NCI-H2081 treated with DMSO at 0.1 percent for 48 hours (cell line): ENCODE measurements at regions not wholly inside any gene's neighbourhood (a gene's known extent, or its start where the extent isn't known, plus 50 kb on each side); places are given as distances from the start of the nearest gene placed in this dataset.
"Not testable (repeated sequence)": the region's sequence is repeated elsewhere in the genome, so short reads cannot be mapped to it uniquely, and the experiment has no call there.

Experiments used
- DNase-seq: peaks from one replicate; lab custom pipeline; 2025; lab: John Stamatoyannopoulos, UW

GRCh38 chr6:4503700-4504099 is 272.5 kb upstream of the CDYL start:
- DNase-seq, result no peak

DNA sequence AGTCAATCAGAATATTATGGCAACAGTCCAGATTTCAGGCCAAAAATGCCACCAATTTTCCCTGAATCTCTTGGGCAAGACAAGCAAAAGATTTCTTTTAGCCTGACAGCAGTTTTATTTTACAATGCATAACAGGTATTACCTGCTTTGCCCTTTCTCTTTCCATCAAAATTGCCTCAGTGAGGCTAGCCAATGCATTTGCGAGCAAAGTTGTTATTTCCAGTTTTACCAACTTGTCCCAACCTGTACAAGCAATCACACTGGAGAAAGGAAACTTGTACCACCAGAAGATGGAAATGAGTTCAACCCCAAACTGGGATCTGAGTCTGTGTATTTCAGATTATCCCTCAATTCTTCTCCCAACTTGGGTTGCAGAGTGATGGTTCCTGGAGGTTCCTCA is 279.9 kb upstream of the CDYL start:
- DNase-seq, result no peak

GRCh38 chr6:4491501-4492260 is 284.5 kb upstream of the CDYL start:
- DNase-seq, result no peak

DNA sequence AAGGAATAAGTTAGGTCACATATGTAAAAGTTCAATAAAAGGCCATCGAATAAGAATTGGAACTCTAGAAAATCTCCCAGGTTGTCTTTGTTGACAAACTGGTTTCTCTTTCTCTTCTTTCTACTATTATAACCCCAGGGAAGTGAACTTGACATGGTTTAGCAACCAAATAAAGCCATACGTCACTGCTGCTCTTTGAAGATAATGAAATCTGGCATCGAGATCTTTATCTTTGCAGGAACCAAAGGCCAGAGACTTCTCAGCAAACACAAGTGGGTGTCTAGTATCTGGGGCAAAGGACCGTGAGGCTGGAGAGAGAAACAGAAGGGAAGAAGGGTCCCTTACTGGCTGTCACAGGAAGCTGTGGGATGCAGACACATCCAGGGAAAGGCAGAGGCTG is 286.7 kb upstream of the CDYL start:
- no peak for DNase-seq

DNA sequence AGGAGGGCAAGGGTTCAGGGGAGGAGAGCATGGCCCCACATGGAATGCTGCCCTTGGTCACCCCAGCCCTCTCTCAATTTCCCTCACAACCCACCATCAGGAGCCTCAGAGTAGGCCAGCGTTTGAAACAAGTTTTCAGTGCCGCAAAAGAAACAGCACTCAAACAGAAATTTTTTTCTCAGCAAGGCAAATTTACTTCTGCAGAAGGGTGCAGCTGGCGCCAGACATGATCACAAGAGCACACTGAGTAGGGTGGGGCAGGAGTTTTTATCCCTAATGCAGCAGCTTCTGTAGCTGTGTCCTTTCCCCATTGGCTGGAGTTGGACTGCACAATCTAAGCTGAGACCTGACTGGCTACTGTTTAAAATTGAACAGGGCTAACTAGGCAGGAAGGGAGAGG is 287.8 kb upstream of the CDYL start:
- DNase-seq, result no peak

DNA sequence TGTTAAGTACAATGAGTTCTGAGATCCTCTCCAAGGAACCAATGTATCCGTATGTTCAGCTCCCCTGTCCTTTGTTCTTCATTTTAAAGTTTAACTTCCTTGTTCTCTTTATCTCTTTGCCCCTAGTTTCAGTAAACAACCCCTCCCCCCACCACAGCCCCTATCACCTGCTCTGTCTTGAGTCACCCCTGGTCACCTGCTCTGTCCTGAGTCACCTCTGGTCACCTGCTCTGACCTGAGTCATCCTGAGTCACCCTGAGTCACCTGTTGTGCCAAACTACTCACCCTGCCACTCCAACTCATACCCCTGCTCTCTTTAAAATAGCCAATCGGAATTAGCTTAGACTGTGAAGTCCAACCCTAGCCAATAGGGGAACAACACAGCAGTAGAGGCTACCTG is 288.7 kb upstream of the CDYL start:
- no peak for DNase-seq

GRCh38 chr6:4486568-4487315 is 289.5 kb upstream of the CDYL start:
- DNase-seq, result no peak

DNA sequence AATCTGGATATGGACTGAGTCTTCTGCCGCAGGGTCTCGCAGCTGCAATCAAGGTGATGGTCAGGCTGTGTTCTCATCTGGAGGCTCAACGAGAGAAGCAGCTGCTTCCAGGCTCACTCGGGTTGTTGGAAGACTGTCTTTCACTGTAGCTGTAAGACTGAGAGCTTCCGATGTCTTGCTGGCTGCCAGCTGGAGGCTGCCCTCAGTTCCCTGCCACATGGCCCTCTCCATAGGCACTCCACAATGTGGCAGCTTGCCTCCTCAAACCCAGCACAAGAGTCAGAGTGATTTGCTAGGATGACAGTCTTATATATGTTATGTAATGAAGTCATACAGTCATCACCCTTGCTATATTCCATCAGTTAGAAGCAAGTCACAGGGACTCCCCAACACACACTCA is 290.5 kb upstream of the CDYL start:
- no peak for DNase-seq

DNA sequence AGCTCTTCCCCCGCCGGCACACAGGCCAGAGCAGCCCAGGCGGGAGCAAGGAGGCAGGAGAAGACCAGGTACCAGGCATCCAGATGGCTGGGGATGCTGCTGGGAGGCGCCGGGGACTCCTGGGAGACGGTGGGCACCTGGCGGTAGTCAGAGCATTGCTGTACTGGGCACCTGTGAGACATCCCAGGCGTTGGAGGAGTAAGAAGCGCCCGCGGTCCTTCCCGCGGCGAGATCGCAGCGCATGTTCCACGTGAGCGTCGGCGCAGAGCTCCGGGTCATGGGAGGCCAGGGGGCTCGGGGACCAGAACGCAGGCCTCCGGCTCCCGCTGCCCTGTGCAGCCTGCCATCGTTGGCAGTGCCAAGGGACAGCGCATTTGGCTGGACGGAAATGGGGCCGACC is 293.7 kb upstream of the CDYL start:
- DNase-seq, result no peak

DNA sequence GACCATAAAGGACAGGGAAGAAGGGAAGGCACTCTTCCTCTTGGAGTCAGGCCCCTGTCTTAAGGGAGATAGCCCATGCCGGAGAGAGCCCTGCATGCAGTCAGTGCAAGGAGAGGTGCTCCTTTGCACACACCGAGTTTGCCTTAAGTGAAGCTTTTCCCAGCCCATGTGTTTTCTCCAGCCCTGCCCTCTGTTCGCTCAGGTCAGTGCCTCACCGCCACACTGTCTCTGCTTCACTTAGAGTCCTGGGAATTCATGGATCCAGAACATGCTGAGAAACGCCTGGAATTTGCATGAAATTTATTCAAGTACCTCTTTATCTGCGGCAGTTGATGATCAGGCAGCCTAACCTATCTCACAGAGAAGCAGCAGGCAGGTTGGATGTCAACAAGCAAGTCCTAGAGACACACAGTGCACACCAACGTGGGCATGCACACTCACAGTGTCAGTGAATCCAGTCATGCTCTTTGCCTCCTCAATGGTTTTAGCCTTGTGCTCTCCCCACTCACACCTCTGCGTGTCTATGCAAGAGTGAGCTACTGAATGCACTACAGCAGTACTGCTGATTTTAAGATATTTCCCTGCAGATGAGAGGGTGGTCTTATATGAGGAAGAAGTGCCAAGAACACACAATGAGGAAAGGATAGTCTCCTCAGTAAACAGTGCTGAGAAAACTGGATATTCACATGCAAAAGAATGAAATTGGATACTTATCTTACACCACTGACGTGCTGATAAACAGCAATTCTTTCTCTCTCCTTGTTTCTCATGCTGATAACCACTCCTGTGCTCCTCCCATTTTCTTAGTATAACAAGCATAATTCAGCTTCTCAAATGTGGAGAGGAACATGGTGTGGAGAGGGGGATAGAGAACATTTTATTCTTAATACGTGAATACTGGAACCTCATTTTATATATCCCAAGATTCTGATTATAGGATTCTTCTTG is 295.1 kb upstream of the CDYL start:
- no peak for DNase-seq

DNA sequence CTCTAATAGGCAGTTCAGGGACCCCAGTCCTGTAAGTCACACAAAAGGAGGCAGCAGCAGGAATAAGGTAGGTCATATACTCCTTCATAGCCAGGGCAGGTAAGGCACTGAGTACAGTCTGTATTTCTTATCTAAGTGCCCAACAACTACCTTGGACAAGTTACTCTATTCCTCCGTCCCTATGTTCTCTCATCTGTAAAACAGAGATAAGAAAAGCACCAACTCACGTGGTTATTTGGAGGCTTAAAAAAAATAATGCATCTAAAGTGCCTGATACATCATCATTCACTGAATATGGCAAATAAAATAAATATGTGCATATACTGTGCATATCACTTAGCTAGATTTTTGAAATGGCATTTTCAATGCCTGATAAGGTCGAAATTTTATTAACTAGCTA is 298.1 kb upstream of the CDYL start:
- no peak for DNase-seq

DNA sequence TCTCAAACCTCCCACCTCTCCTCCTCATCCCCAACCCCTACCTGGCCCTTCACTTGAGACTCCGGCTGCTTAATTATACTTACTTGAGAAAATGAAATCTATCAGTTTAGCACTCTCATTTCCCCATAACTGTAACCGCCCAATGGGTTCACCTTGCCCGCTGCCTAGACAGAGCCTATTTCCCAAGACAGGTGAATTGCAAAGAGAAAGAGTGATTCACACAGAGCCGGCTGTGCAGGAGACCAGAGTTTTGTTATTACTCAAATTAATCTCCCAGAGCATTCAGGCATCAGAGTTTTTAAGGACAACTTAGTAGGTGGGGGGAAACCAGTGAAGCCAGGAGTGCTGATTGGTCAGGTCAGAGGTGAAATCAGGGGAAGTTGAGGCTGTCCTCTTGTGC is 301.4 kb upstream of the CDYL start:
- no peak for DNase-seq

DNA sequence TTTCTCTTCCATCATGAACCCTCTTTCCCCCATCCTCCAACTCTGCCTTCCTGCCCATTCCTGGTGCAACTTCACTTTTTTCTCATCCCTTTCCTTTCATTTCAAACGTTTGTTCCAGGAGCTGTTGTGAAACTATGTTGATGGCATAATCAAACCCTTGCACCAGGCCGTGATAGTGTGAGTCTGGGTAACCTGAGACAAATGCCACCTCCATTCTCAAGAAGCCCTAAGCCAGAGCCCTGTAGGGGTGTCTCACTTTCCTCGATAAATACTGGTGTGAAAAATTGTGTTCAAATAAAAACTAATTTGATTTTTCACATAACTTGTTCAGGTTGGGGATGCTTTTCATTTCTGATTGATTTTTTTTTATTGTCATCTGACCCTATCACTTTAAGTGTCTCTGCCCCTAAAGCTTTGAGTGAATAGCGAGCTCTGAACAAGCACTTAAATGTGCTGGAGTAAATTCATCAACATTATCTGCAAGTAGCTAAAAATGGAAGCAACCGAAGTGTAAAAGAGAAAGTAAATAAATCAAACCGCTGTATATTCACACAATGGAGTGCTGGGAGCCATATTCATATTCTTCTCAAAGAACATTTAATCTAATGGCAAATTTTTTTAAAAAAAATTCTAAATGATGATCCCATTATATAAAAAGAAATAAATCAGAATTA is 303.1 kb upstream of the CDYL start:
- no peak for DNase-seq

DNA sequence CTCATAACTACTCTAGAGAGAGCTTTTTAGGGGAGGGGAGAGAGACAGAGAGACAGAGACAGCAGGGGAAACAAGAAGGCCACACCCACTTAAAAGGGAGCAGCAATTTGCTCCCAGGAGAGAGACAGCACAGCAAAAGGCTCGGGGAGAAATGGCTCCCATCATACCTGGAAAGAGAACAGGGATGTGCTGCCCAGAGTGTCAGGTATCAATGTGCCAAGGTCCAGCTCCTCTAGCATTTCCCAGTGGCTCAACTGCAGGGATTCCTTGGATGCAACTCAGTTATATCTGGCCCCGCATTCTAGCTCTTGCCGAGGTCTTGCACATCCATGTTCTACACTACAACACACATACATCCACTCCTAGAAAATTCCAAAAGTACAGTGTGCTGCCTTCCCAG is 304.0 kb upstream of the CDYL start:
- DNase-seq, result no peak

GRCh38 chr6:4471515-4471914 is 304.7 kb upstream of the CDYL start:
- DNase-seq, result not testable (repeated sequence)

- no peak for DNase-seq
These were observed 305.4 kb upstream of the CDYL start for GRCh38 chr6:4470698-4471210.

DNA sequence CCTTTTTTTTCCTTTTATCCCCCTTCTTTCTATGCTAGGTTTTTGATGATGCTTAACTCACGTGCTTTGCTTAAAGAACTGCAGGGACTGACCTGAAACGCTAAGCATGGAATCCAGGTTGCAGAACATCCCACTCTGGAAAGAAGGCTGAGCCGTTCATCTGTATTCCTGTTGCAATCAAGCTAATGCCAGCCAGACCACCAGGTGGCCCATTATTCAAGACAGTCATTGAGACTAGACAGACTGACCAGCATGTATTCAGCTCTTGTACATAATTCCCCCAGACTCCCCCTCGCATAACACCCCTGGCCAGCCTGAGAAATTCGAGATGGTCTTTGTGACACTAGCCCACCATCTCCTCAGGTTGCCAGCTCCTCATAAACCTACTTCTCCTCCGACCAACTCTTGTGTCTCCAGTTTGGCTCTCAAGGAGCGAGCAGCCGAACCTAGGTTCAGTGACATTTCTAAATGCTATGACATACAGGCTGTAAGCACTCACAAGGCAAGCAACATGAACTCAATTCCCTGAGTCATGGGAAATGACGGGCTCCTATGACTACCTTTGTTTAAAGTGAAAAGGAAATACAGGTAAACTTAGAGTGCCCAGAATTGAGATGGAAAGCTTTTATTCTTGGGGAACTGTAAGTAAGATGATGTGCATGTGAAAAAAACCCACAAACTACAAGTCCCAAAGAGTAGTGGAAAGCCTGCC is 309.3 kb upstream of the CDYL start:
- no peak for DNase-seq

DNA sequence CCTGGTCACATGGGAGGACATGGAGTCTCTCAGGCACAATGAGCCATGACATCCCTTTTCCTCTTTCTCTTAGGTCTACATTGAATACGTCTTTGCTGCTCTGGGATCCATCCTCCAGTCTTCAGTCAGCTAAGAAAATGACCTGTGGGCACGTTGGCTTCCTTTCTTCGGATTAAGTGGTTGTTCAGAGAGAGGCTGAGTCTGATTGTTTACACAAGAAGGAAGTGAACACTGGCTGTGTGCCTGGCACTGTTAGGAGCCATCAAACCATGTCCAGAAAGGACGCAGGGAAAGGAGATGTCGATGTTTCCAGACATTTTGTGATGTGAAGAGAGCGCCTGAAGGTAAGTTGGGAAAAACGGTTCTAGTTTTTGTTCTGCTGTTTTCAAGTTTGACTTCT is 309.9 kb upstream of the CDYL start:
- no peak for DNase-seq

GRCh38 chr6:4464638-4465037 is 311.6 kb upstream of the CDYL start:
- DNase-seq, result no peak

DNA sequence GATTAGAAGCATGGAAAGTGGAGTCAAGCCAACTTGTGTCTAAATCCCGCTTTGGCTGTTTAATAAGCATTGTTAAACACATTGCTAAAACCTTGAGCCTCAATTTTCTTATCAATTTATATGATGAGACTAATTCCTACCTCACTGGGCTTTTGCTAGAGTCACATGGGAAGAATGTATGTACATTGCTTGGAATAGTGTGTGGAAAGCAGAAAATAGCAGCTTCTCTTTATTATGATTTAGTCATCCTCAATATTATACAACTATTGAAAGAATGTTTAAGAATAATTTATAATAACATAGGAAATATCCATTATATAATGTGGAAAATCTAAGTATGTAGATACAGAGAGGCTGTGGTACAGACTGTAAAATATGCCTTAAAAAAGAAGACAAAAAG is 313.0 kb upstream of the CDYL start:
- no peak for DNase-seq
